CD4-positive, alpha-beta T cell treated with Interleukin-6 for 4 hours (primary cell): ENCODE measurements at regions not wholly inside any gene's neighbourhood (a gene's known extent, or its start where the extent isn't known, plus 50 kb on each side); places are given as distances from the start of the nearest gene placed in this dataset.

Source experiments
- DNase-seq: peaks from one replicate; pipeline ENCODE4 v3.0.0-alpha.2; 2020; ENCODE audit warnings: mixed read lengths

- no peak for DNase-seq
These were observed 829.3 kb upstream of the IGFBP3 start for GRCh38 chr7:46750321-46750865.

GRCh38 chr7:46747869-46748576, 827.0 kb upstream of the IGFBP3 start:
- no peak for DNase-seq

DNA sequence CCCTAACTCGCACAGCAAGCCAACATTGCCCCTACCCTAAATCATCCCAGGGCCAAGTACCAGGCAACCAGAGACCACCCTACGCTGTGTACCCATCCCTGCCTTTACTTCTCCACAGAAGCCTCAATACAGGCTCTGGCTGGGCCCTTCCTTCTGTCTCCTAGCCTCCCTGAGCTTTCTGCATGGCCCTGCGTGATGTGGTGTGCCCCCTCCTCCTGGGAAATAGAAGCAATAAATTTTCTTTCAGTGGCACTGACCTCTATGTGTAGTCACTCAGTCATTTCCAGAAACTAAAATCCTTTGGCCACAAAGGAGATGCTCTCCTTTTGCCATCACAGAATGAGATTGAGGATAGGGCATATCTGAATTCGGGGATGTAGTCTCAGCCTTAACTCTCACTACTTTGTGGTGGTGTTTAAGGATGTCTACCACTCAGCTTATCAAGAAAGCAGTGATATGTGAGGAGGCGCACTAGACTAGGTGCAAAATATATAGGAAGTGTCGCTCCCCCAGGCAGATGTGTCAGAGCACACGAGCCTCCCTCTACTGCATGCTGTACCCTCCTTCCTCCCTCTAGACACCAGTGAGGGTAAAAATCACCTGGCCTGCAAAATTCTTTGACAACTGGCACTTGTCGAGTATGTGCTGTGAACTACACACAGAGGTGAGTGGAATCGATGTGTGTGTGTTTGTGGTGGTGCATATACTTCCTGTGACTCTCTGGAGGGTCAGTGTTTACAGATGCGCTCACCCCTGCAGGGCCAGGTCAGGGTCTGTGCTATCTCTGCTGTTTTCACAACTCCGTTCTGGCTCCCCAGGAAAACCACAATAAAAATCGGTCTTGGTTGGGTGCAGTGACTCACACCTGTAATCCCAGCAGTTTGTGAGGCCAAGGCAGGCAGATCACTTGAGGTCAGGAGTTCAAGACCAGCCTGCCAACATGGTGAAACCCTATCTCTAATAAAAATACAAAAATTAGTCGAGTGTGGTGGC, 825.9 kb upstream of the IGFBP3 start:
- no peak for DNase-seq

- no peak for DNase-seq
These were observed 824.6 kb upstream of the IGFBP3 start for GRCh38 chr7:46745707-46746090.

GRCh38 chr7:46744957-46745706, 824.1 kb upstream of the IGFBP3 start:
- DNase-seq: no peak

GRCh38 chr7:46742601-46743000, 821.5 kb upstream of the IGFBP3 start:
- no peak for DNase-seq

DNA sequence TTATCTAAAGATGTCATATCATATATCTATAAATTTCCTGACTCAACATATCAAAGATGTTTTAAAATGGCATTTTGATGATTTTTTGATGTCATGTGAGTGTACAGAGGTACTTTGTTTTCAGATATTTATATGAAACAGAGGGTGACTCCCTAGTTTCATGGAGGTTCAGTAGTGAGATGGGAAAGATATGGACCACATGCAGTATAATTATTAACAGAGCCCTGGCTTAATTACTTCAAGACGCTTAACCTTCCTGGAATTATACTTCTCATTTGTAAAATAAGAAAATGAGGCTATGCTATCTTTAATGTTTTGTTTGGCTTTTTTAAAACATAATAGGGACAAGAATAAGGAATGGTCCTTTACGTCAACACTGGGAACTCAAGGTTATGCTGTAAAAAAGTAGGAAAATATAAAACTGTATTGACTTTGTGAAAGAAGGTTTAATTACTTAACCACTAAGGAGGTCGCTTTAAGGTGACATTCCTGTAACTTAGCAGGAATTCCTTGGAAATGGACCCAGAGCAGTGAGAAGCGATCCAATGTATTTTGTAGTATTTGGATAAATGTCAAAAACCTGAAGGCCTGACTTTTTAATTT, 821.0 kb upstream of the IGFBP3 start:
- no peak for DNase-seq

DNA sequence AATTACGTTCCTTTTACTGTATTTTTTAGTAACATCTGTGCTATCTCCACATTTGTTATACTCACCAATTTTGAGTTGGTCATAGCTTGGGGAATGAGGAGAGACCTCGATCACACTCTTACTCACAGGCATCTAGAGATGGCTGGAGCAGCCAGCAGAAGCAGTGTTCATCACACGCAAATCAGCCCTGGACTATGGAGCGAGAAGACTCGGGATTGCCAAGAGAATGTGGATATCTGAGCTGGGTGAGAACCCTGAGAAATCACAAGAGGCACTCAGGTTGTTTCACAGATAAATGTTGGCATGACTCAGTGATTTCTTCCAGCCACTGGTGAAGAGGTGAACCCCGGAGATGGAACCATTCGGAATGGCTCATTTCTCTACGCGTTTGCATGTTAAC, 820.1 kb upstream of the IGFBP3 start:
- DNase-seq: no peak

DNA sequence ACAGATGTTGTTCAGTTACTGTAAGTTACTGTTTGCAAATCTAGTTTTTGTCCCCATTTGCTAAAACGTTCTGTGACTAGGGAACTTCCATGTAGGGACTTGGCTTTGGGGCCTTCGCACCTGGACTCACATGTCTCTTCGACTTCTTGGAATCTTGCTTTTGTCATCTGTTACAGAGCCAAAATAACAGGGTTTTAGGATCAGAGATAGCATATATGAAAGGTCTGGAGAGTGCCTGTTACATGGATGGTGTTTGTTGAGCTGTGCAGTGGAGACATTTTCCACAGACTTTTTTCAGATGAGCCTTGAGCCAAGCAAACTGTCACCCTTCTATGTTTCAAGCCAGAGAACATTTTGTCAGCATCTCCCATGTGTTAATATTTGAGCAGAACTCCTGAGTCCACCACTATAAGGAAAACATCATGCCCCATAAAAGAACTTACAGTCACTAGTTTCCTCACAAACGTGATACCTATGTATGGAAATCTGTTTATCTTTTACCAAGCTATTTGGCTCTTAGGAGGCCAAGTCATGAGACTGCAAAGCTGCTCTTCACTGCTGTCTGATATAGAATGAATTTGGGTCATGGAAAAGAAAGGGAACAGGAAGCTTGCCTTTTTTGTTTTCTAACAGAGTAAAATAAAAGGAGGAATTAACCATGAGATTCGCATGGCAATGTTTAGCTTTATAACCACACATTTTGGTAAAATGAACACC, 818.6 kb upstream of the IGFBP3 start:
- no peak for DNase-seq

DNA sequence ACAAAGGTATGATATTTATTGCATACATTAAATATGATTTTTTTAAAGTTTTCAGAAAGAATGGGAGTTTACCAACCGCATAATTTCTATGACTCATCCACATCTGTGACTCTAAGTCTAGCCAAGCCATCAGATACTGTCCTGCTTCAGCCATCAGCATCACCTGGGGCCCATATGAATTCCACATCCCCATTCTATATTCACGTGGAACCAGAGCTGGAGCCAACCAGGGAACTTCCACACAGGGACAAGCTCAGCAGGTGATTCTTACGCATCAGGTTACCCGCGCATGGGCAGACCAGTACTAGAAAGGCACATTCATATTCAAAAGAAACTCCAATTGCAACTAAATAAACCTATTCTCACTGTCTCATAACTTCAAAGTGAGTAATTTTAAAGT, 817.7 kb upstream of the IGFBP3 start:
- no peak for DNase-seq

GRCh38 chr7:46738165-46738564, 817.1 kb upstream of the IGFBP3 start:
- no peak for DNase-seq

DNA sequence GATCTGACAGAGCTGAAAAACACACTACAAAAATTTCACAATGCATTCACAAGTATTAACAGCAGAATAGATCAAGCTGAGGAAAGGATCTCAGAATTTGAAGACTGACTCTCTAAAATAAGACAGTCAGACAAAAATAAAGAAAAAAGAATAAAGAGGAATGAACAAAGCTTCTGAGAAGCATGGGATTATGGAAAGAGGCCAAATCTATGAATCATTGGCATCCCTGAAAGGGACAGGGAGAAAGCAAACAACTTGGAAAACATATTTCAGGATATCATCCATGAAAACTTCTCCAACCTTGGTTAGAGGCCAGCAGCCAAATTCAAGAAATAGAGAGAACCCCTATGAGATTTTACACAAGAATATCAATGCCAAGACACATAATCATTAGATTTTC, 804.8 kb upstream of the IGFBP3 start:
- no peak for DNase-seq

DNA sequence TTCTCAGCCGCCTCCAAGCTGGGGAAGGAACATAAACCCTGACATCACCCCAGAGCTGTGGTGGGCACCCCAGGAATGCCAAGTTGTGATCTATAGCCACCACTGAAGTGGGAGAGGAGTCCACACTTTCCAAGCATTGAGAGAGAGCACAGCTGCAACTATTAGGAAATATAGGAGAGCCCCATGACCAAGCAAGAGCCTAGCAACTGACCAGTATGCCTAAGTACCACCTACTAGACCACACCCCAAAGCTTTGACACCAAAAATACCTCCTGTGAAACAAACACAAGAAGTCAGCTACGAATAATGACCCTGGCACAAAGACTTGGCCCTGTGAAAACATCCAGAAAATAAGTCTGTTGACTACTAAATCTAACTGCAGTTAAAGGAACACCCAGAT, 804.1 kb upstream of the IGFBP3 start:
- no peak for DNase-seq

DNA sequence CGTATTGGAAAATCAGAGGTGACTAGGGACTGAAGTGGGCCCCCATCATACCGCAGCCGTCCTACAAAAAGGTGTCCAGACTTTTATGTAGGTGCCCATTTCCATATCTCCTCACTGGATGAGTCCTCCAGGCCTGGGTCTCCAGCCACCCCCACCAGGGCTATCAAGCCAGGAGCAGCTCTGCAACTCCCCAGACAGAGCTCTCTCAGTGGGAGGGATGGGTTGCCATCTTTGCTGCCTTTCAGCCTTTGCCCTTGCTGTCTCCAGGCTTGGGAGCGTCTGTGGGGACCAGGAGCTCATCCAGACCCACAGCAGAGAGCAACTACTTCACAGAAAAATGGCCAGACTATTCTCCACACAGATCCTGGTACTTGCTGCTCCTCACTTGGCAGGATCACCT, 802.7 kb upstream of the IGFBP3 start:
- DNase-seq: no peak

DNA sequence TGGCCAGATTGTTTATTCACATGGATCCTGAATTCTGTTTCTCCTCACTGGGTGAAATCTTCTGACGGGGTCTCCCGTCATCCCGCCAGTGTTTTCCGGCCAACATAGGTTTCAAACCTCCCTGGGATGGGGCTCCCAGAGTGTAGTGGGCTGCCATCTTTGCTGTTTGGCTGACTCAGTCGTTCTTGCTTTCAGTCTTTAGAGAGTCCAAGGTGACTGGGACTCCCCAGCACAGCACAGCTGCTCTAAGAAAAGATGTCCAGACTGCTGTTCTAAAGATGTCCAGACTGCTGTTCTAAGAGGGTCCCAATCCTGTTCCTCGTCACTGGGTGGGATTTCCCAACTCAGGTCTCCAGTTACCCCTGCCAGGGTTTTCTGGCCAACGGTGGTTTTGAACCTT, 801.9 kb upstream of the IGFBP3 start:
- no peak for DNase-seq

GRCh38 chr7:46720761-46721160, 799.7 kb upstream of the IGFBP3 start:
- no peak for DNase-seq

DNA sequence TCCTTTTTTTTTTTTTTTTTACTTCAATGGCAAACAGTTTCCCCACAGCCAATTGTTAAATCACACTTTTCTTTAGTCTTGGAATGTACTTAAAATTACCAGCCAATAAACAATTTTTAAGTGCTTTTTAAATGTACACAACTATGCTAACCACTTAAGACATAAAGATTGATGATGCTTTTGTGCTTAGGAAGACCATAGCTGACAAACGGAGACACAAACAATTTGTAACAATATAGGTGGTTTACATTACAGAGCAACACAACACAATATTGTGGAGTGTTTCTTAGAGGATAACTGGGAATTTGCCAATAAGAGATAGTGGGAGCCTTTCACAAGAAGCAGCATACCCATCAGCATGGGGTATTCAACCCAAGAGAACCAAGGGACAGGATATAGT, 798.5 kb upstream of the IGFBP3 start:
- no peak for DNase-seq

DNA sequence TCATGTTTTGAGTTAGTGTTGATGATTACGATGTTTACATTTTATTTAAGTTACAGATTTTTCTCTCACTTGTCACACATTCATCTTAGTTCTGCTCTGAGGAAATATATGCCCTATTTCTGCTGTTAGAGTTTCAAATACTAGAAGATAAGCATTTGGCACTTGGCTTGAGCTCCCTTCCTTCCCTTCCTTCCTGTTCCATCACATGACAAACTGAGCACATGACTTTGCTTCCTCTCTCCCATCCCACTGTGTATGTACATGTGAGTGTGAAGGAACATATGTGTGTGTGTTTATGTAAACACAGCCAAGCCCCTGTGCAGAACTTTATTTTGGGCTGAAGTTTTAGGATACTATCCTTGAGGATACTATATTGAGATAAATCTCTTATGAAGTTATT, 795.9 kb upstream of the IGFBP3 start:
- DNase-seq: no peak

- no peak for DNase-seq
These were observed 794.5 kb upstream of the IGFBP3 start for GRCh38 chr7:46715579-46715978.

GRCh38 chr7:46714904-46715303, 793.8 kb upstream of the IGFBP3 start:
- no peak for DNase-seq

- no peak for DNase-seq
These were observed 793.0 kb upstream of the IGFBP3 start for GRCh38 chr7:46713868-46714596.
